ENCODE measurements at regions not wholly inside any gene's neighbourhood (a gene's known extent, or its start where the extent isn't known, plus 50 kb on each side); places are given as distances from the start of the nearest gene placed in this dataset.

DNA sequence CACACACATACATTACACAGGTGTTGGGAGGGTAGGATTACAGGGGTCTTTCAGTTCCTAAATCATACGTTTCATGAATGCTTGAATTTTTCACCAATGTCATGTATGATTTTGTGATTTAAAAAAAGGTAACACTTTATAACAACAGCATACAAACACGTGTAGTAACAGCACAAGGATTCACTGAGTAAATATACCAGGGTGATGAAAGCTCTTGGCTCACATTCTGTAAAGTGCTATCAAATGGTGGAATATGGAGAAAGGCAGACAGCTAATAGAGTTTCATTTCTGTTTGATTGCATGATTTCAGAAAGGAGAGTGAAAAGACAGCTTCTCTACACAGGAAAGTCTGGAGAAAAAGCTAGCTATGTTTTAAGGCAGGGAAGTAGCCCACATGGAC lies 231.9 kb downstream of the CD83 start:
- H3K79me2 ChIP-seq: no peaks in the 10 kb centered on the region
- WGBS (ENCODE audit: low lambda C conversion rate, missing lambda C conversion rate): 79% methylated on average over 2 of the region's 2 CpGs
- no peak overlapping the region for H3K4me2 ChIP-seq
- H3K4me1 ChIP-seq (ENCODE audit: insufficient read depth): no peaks in the 10 kb centered on the region
- no peaks in the 10 kb centered on the region for H3K9me3 ChIP-seq (ENCODE audit: low read depth)
- H3K27ac ChIP-seq: no peak overlapping the region
- no peaks in the 10 kb centered on the region for H3K9me2 ChIP-seq (replicated peaks; ENCODE audit: insufficient read depth)
- no peaks in the 10 kb centered on the region for H3K27me3 ChIP-seq
- H3K4me3 ChIP-seq: no peak overlapping the region
- TF ChIP-seq, protein P1, sequence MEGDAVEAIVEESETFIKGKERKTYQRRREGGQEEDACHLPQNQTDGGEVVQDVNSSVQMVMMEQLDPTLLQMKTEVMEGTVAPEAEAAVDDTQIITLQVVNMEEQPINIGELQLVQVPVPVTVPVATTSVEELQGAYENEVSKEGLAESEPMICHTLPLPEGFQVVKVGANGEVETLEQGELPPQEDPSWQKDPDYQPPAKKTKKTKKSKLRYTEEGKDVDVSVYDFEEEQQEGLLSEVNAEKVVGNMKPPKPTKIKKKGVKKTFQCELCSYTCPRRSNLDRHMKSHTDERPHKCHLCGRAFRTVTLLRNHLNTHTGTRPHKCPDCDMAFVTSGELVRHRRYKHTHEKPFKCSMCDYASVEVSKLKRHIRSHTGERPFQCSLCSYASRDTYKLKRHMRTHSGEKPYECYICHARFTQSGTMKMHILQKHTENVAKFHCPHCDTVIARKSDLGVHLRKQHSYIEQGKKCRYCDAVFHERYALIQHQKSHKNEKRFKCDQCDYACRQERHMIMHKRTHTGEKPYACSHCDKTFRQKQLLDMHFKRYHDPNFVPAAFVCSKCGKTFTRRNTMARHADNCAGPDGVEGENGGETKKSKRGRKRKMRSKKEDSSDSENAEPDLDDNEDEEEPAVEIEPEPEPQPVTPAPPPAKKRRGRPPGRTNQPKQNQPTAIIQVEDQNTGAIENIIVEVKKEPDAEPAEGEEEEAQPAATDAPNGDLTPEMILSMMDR (IDR thresholded peaks at IDR 0.05; ENCODE audit: poor library complexity): no peak
- no peak for TF ChIP-seq EZH2 (IDR thresholded peaks at IDR 0.05; ENCODE audit: borderline replicate concordance)
- TF ChIP-seq EZH2phosphoT487 (IDR thresholded peaks at IDR 0.05; ENCODE audit: low read depth, severe bottlenecking, unreplicated experiment): no peak
- no peak overlapping the region for H2AFZ ChIP-seq
- no peaks in the 10 kb centered on the region for H3K36me3 ChIP-seq (replicated peaks; ENCODE audit: insufficient read depth, low read depth)
- H4K20me1 ChIP-seq (ENCODE audit: insufficient read depth, poor library complexity, severe bottlenecking): no peaks in the 10 kb centered on the region
- no peak for DNase-seq (ENCODE audit: low spot score)

DNA sequence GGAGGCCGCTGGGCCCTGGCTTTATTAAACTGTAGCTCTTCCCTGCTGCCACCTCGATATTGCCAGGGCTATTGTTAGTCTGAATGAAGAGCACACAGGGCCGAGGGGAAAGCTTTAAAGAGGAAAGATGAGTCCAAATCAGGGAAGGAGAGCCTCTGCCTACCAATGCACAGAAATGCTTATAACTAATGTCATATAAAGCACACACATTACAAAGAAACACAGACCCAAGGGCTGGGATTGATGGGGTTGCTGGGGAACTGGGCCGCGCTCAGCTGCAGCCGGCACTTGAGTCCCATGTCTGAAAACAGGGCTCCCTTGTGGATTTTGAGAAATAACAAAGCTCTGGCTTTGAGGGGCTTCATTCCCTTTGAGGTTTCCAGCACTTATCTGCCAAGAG lies 232.6 kb downstream of the CD83 start:
- Histone ChIP-seq H3K27me3 (no peaks in the 10 kb centered on the region), H3K4me3 (no peak overlapping the region), H3K4me1 (ENCODE audit: insufficient read depth) (no peaks in the 10 kb centered on the region), H3K79me2 (no peaks in the 10 kb centered on the region), H3K9me3 (ENCODE audit: low read depth) (no peaks in the 10 kb centered on the region), H4K20me1 (ENCODE audit: insufficient read depth, poor library complexity, severe bottlenecking) (no peaks in the 10 kb centered on the region), H3K27ac (no peak overlapping the region), H3K36me3 (replicated peaks; ENCODE audit: insufficient read depth, low read depth) (no peaks in the 10 kb centered on the region), H3K4me2 (no peak overlapping the region), H2AFZ (no peak overlapping the region), H3K9me2 (replicated peaks; ENCODE audit: insufficient read depth) (no peaks in the 10 kb centered on the region)
- DNase-seq (ENCODE audit: low spot score): no peak
- WGBS (ENCODE audit: low lambda C conversion rate, missing lambda C conversion rate): 90% methylated on average over 6 of the region's 6 CpGs
- TF ChIP-seq EZH2 (IDR thresholded peaks at IDR 0.05; ENCODE audit: borderline replicate concordance): no peak

DNA sequence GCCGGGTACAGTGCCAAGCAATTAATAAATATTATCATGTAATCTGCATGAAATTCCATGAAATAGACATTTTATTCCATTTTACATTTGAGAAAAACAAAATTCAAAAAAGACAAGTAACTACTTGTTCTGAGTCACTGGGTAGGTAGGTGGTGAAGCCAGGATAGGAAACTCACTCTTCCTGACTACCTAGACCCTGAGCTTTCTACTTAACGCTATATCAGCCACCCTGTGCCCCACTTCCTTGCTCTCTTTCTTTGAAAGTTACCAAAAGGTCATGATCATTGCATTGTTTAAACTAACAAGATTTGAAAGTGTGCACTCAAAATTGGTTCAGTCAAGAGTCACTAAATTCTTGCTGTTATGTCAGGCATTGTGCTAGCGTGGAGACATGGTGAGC lies 235.7 kb downstream of the CD83 start:
- Histone ChIP-seq H3K4me2 (no peak overlapping the region), H3K4me3 (no peak overlapping the region), H3K27ac (no peak overlapping the region), H3K9me3 (ENCODE audit: low read depth) (no peaks in the 10 kb centered on the region), H3K9me2 (replicated peaks; ENCODE audit: insufficient read depth) (no peaks in the 10 kb centered on the region), H3K27me3 (no peaks in the 10 kb centered on the region), H3K4me1 (ENCODE audit: insufficient read depth) (no peaks in the 10 kb centered on the region), H3K36me3 (replicated peaks; ENCODE audit: insufficient read depth, low read depth) (no peaks in the 10 kb centered on the region), H2AFZ (no peak overlapping the region), H4K20me1 (ENCODE audit: insufficient read depth, poor library complexity, severe bottlenecking) (no peaks in the 10 kb centered on the region), H3K79me2 (no peaks in the 10 kb centered on the region)
- TF ChIP-seq EZH2 (IDR thresholded peaks at IDR 0.05; ENCODE audit: borderline replicate concordance) (no peak), EZH2phosphoT487 (IDR thresholded peaks at IDR 0.05; ENCODE audit: low read depth, severe bottlenecking, unreplicated experiment) (no peak)
- TF ChIP-seq, protein P1 (IDR thresholded peaks at IDR 0.05; ENCODE audit: poor library complexity): no peak
- no peak for DNase-seq (ENCODE audit: low spot score)
- WGBS (ENCODE audit: low lambda C conversion rate, missing lambda C conversion rate): 87% methylated on average over 3 of the region's 3 CpGs

DNA sequence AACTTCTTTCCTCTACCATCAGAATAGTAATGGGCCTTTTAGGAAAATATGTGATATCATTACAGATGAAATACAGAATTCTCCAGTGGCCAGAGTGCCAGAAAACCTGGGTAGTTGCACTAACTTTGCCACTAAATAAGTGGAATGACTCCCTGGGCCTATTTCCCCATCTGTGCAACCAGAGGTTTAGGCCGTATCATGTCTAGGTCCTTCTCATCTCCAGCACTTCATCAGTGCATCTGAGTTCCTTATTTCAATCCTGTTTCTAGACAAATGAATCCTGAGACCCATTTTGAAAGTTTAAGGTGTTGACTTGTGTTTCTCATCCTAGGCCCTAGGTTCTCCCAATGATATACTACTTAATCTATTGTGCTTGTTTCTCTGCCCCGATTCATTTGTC lies 236.2 kb downstream of the CD83 start:
- no peak overlapping the region for H3K27ac ChIP-seq
- H3K36me3 ChIP-seq (replicated peaks; ENCODE audit: insufficient read depth, low read depth): no peaks in the 10 kb centered on the region
- no peaks in the 10 kb centered on the region for H4K20me1 ChIP-seq (ENCODE audit: insufficient read depth, poor library complexity, severe bottlenecking)
- DNase-seq (ENCODE audit: low spot score): no peak
- H3K9me3 ChIP-seq (ENCODE audit: low read depth): no peaks in the 10 kb centered on the region
- no peaks in the 10 kb centered on the region for H3K9me2 ChIP-seq (replicated peaks; ENCODE audit: insufficient read depth)
- H3K4me2 ChIP-seq: no peak overlapping the region
- no peaks in the 10 kb centered on the region for H3K79me2 ChIP-seq
- no peak overlapping the region for H2AFZ ChIP-seq
- H3K27me3 ChIP-seq: no peaks in the 10 kb centered on the region
- WGBS (ENCODE audit: low lambda C conversion rate, missing lambda C conversion rate): 89% methylated on average over 2 of the region's 2 CpGs
- TF ChIP-seq, protein P1 (IDR thresholded peaks at IDR 0.05; ENCODE audit: poor library complexity): no peak
- TF ChIP-seq EZH2 (IDR thresholded peaks at IDR 0.05; ENCODE audit: borderline replicate concordance) (no peak), EZH2phosphoT487 (IDR thresholded peaks at IDR 0.05; ENCODE audit: low read depth, severe bottlenecking, unreplicated experiment) (no peak)
- H3K4me3 ChIP-seq: no peak overlapping the region
- H3K4me1 ChIP-seq (ENCODE audit: insufficient read depth): no peaks in the 10 kb centered on the region
